Suprapubic skin (tissue), 4 donors: ENCODE measurements at regions not wholly inside any gene's neighbourhood (a gene's known extent, or its start where the extent isn't known, plus 50 kb on each side); places are given as distances from the start of the nearest gene placed in this dataset.

Experiments
- EP300 ChIP-seq: sonication (generic); formaldehyde crosslinking; IDR thresholded peaks from one replicate; pipeline ENCODE4 v1.6.1; 2017; ENCODE audit warnings: antibody characterized with exemption
- POLR2A ChIP-seq, 2 donors: fragments of 450-650 bp; IDR thresholded peaks; one replicate each; pipeline ENCODE4 v1.6.1; 2017; ENCODE audit warnings: antibody characterized with exemption in 2 of 2, mild to moderate bottlenecking in 2 of 2, moderate library complexity in 2 of 2
- POLR2AphosphoS5 ChIP-seq, 3 donors: sonication (generic); formaldehyde crosslinking; IDR thresholded peaks; one replicate each; pipeline ENCODE4 v1.6.1; 2017; ENCODE audit warnings: antibody characterized with exemption in 3 of 3
- TF ChIP-seq, protein P1 (sequence below), 2 donors: fragments of 200-600 bp in 1 of 2; fragments of 450-650 bp in 1 of 2; sonication (generic) in 1 of 2; IDR thresholded peaks; one replicate each; pipeline ENCODE4 v1.5.1; 2016 to 2019; ENCODE audit warnings: antibody characterized with exemption in 2 of 2, mild to moderate bottlenecking in 1 of 2, moderate library complexity in 1 of 2

DNA sequence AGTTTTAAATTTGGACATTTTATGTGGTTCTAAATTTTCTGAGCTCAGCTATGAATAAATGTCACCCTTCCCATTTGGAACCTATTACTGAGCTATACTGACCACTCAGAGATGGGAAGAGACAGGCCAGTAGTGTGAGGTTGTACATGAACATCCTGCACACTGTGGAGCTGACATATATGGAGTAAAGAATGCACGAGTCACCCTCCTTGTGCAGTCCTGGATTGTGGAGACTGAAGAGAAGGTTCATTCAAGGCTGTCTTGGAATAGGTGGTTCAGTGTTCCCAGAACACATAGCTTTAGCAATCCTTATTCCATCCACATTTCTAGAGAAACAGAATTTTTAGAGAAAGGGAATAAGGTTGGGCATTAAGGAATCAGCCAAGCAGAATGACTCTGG lies 50.3 kb upstream of the OGFRL1 start:
- TF ChIP-seq POLR2A (IDR thresholded peaks at IDR 0.05) (no peak), POLR2AphosphoS5 (IDR thresholded peaks at IDR 0.05) (no peak), EP300 (no peak)
- TF ChIP-seq, protein P1, sequence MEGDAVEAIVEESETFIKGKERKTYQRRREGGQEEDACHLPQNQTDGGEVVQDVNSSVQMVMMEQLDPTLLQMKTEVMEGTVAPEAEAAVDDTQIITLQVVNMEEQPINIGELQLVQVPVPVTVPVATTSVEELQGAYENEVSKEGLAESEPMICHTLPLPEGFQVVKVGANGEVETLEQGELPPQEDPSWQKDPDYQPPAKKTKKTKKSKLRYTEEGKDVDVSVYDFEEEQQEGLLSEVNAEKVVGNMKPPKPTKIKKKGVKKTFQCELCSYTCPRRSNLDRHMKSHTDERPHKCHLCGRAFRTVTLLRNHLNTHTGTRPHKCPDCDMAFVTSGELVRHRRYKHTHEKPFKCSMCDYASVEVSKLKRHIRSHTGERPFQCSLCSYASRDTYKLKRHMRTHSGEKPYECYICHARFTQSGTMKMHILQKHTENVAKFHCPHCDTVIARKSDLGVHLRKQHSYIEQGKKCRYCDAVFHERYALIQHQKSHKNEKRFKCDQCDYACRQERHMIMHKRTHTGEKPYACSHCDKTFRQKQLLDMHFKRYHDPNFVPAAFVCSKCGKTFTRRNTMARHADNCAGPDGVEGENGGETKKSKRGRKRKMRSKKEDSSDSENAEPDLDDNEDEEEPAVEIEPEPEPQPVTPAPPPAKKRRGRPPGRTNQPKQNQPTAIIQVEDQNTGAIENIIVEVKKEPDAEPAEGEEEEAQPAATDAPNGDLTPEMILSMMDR (IDR thresholded peaks at IDR 0.05) = no peak
